TTC549 (cell line): ENCODE measurements at regions not wholly inside any gene's neighbourhood (a gene's known extent, or its start where the extent isn't known, plus 50 kb on each side); places are given as distances from the start of the nearest gene placed in this dataset.
"Not testable (repeated sequence)": the region's sequence is repeated elsewhere in the genome, so short reads cannot be mapped to it uniquely, and the experiment has no call there.

Experiments
- FAIRE-seq: peaks from 2 replicates; lab custom pipeline; 2012; peaks lifted over from hg19 to GRCh38; lab: Jason Lieb, UNC

GRCh38 chr9:31259824-31260223, 1124.6 kb upstream of the ACO1 start:
- no peak for FAIRE-seq

GRCh38 chr9:31272456-31273295, 1111.8 kb upstream of the ACO1 start:
- FAIRE-seq = no peak

GRCh38 chr9:31275419-31275818, 1109.0 kb upstream of the ACO1 start:
- no peak for FAIRE-seq

GRCh38 chr9:31290731-31291130, 1093.7 kb upstream of the ACO1 start:
- FAIRE-seq = no peak

- no peak for FAIRE-seq
Measured at GRCh38 chr9:31302620-31303418, 1081.6 kb upstream of the ACO1 start.

- no peak for FAIRE-seq
Measured at GRCh38 chr9:31304576-31304975, 1079.9 kb upstream of the ACO1 start.

- FAIRE-seq = no peak
Measured at GRCh38 chr9:31314241-31314640, 1070.2 kb upstream of the ACO1 start.

GRCh38 chr9:31320494-31320893, 1063.9 kb upstream of the ACO1 start:
- no peak for FAIRE-seq

GRCh38 chr9:31321256-31321655, 1063.2 kb upstream of the ACO1 start:
- no peak for FAIRE-seq

GRCh38 chr9:31321686-31322085, 1062.8 kb upstream of the ACO1 start:
- FAIRE-seq = no peak

- no peak for FAIRE-seq
Measured at GRCh38 chr9:31323726-31324444, 1060.6 kb upstream of the ACO1 start.

GRCh38 chr9:31325778-31326177, 1058.7 kb upstream of the ACO1 start:
- no peak for FAIRE-seq

GRCh38 chr9:31326883-31327282, 1057.6 kb upstream of the ACO1 start:
- not testable (repeated sequence) for FAIRE-seq

GRCh38 chr9:31334837-31335528, 1049.5 kb upstream of the ACO1 start:
- FAIRE-seq = no peak

- FAIRE-seq = no peak
Measured at GRCh38 chr9:31335529-31336234, 1048.8 kb upstream of the ACO1 start.

- FAIRE-seq = no peak
Measured at GRCh38 chr9:31336386-31336785, 1048.1 kb upstream of the ACO1 start.

- FAIRE-seq = no peak
Measured at GRCh38 chr9:31336841-31337240, 1047.6 kb upstream of the ACO1 start.

- no peak for FAIRE-seq
Measured at GRCh38 chr9:31347082-31347617, 1037.3 kb upstream of the ACO1 start.

- no peak for FAIRE-seq
Measured at GRCh38 chr9:31355159-31355882, 1029.1 kb upstream of the ACO1 start.

- FAIRE-seq = no peak
Measured at GRCh38 chr9:31355965-31356364, 1028.5 kb upstream of the ACO1 start.

- no peak for FAIRE-seq
Measured at GRCh38 chr9:31359071-31359470, 1025.4 kb upstream of the ACO1 start.
